HepG2 (cell line): ENCODE measurements at regions not wholly inside any gene's neighbourhood (a gene's known extent, or its start where the extent isn't known, plus 50 kb on each side); places are given as distances from the start of the nearest gene placed in this dataset.

ENCODE experiments used
- ATAC-seq: fragments of 200-7000 bp; cut with Tn5 transposase; 3 replicates; pipeline ENCODE4 v1.9.1; 2020; ENCODE audit warnings: mild to moderate bottlenecking, moderate library complexity
- BruUV-seq: library from RNA; stranded (reverse); fragments of 400-500 nt; replicated peaks from 2 replicates; lab custom pipeline; 2021; lab: Mats Ljungman, UMichigan
- CTCF ChIA-PET: fragments of 300-600 bp; formaldehyde crosslinking; extraction: SDS; loops from one replicate; lab custom pipeline; 2021; ENCODE audit warnings: low total read pairs, inconsistent platforms, low intra/inter-chr PET ratio; lab: Yijun Ruan, JAX
- POLR2A ChIA-PET: fragments of 350-600 bp; sonication (Branson Sonifier 250); formaldehyde crosslinking; loops from one replicate; lab custom pipeline; 2020; ENCODE audit warnings: antibody characterized with exemption, inconsistent platforms; lab: Yijun Ruan, JAX
- DNase-seq: peaks from one replicate; pipeline ENCODE4 v3.0.0-alpha.2; 2015; ENCODE audit warnings: low spot score
- FAIRE-seq: peaks from 3 replicates; lab custom pipeline; 2011; peaks lifted over from hg19 to GRCh38; lab: Jason Lieb, UNC
- H2AFZ ChIP-seq: one replicate; pipeline ENCODE4 v1.6.1; 2011; ENCODE audit warnings: low read length, inconsistent platforms
- H3K27ac ChIP-seq: fragments of 300-600 bp; 3 replicates; pipeline ENCODE4 v1.8.0; 2011; ENCODE audit warnings: mixed run types, mild to moderate bottlenecking, mixed read lengths, low read length, inconsistent platforms; ENCODE audit not compliant: insufficient read depth; ENCODE audit errors: extremely low read length
- H3K27me3 ChIP-seq, 2 experiments: fragments of 200-600 bp in 1 of 2; 2 replicates in 1 of 2; 3 replicates in 1 of 2; pipeline versions ENCODE4 v1.6.0 to v1.8.0; 2011; ENCODE audit warnings: low read length in 2 of 2, mild to moderate bottlenecking in 2 of 2, moderate library complexity in 2 of 2, inconsistent platforms in 1 of 2; ENCODE audit not compliant: insufficient read depth in 2 of 2, control insufficient read depth in 1 of 2
- H3K36me3 ChIP-seq, 2 experiments: fragments of 200-600 bp in 1 of 2; replicated peaks in 1 of 2; 2 replicates in 1 of 2; 3 replicates in 1 of 2; pipeline versions ENCODE4 v1.5.1 to v1.8.0; 2011; ENCODE audit warnings: low read length in 2 of 2, inconsistent platforms in 1 of 2; ENCODE audit not compliant: insufficient read depth in 2 of 2, control insufficient read depth in 1 of 2
- H3K4me1 ChIP-seq: 2 replicates; pipeline ENCODE4 v1.5.1; 2012; ENCODE audit warnings: low read length, inconsistent platforms; ENCODE audit not compliant: insufficient read depth
- H3K4me2 ChIP-seq: 2 replicates; pipeline ENCODE4 v1.6.0; 2011; ENCODE audit warnings: low read depth, low read length, inconsistent platforms
- H3K4me3 ChIP-seq, 3 experiments: fragments of 200-600 bp in 1 of 3; sonication (generic), shearing (Covaris generic) in 1 of 3; replicated peaks in 1 of 3; 2 replicates each; pipeline ENCODE4 v1.5.1; 2011 to 2016; ENCODE audit warnings: low read length in 3 of 3, inconsistent platforms in 2 of 3, low read depth in 2 of 3, mild to moderate bottlenecking in 2 of 3, control low read depth in 1 of 3, mixed read lengths in 1 of 3; ENCODE audit not compliant: insufficient read depth in 1 of 3
- H3K79me2 ChIP-seq: one replicate; pipeline ENCODE4 v1.6.1; 2011; ENCODE audit warnings: low read length, inconsistent platforms; ENCODE audit not compliant: insufficient read depth
- H3K9ac ChIP-seq: 2 replicates; pipeline ENCODE4 v1.6.0; 2011; ENCODE audit warnings: mild to moderate bottlenecking, low read depth, low read length, inconsistent platforms; ENCODE audit not compliant: insufficient read depth
- H3K9me3 ChIP-seq: 2 replicates; pipeline ENCODE4 v1.5.1; 2012; ENCODE audit warnings: mild to moderate bottlenecking, low read length
- H4K20me1 ChIP-seq: 2 replicates; pipeline ENCODE4 v1.6.0; 2011; ENCODE audit warnings: inconsistent platforms, mild to moderate bottlenecking, low read length, moderate library complexity; ENCODE audit not compliant: insufficient read depth
- BCLAF1 ChIP-seq: fragments of 450-650 bp; IDR thresholded peaks from 2 replicates; pipeline ENCODE4 v1.6.1; 2017; ENCODE audit warnings: mild to moderate bottlenecking
- GABPA ChIP-seq, 2 experiments: IDR thresholded peaks; 2 replicates each; pipeline ENCODE4 v1.6.1; 2011 to 2016; ENCODE audit warnings: low read depth in 2 of 2, low read length in 1 of 2, missing biosample characterization in 1 of 2, missing genetic modification characterization in 1 of 2
- JDP2 ChIP-seq: sonication (generic); formaldehyde crosslinking; IDR thresholded peaks from 2 replicates; pipeline ENCODE4 v1.8.1; 2022; ENCODE audit warnings: missing genetic modification reagents, borderline replicate concordance
- MAFG ChIP-seq: sonication (generic); formaldehyde crosslinking; IDR thresholded peaks from 2 replicates; pipeline ENCODE4 v1.5.1; 2020; ENCODE audit warnings: mild to moderate bottlenecking, missing genetic modification reagents
- NFE2 ChIP-seq: sonication (generic); formaldehyde crosslinking; IDR thresholded peaks from 2 replicates; pipeline ENCODE4 v1.4.0; 2020; ENCODE audit warnings: missing genetic modification reagents
- PAX8 ChIP-seq: sonication (generic); formaldehyde crosslinking; IDR thresholded peaks from 2 replicates; pipeline ENCODE4 v1.8.0; 2022; ENCODE audit warnings: mild to moderate bottlenecking, missing genetic modification reagents, borderline replicate concordance
- PRDM4 ChIP-seq: sonication (generic); formaldehyde crosslinking; IDR thresholded peaks from 2 replicates; pipeline ENCODE4 v1.9.0; 2021; ENCODE audit warnings: missing genetic modification reagents, borderline replicate concordance
- REST ChIP-seq, 2 experiments: IDR thresholded peaks; 2 replicates each; pipeline ENCODE4 v1.6.1; 2011 to 2012; ENCODE audit warnings: low read length in 2 of 2, borderline replicate concordance in 1 of 2, low read depth in 1 of 2, mild to moderate bottlenecking in 1 of 2, moderate library complexity in 1 of 2
- SP4 ChIP-seq: sonication (generic); formaldehyde crosslinking; IDR thresholded peaks from 2 replicates; pipeline ENCODE4 v1.8.1; 2023; ENCODE audit warnings: mild to moderate bottlenecking, missing genetic modification reagents
- TBL1XR1 ChIP-seq: fragments of 150-350 bp; IDR thresholded peaks from 2 replicates; pipeline ENCODE4 v1.6.1; 2014; ENCODE audit warnings: borderline replicate concordance, low read length; ENCODE audit not compliant: partially characterized antibody
- TEF ChIP-seq: sonication (generic); formaldehyde crosslinking; IDR thresholded peaks from 2 replicates; pipeline ENCODE4 v1.5.0; 2020; ENCODE audit warnings: missing genetic modification reagents
- ZFP41 ChIP-seq: sonication (generic); formaldehyde crosslinking; IDR thresholded peaks from 2 replicates; pipeline ENCODE4 v1.4.0; 2020; ENCODE audit warnings: mild to moderate bottlenecking, missing genetic modification reagents, borderline replicate concordance
- ZNF33B ChIP-seq: sonication (generic); formaldehyde crosslinking; IDR thresholded peaks from 2 replicates; pipeline ENCODE4 v1.5.1; 2020; ENCODE audit warnings: mild to moderate bottlenecking, missing genetic modification reagents
- WGBS: methylation state at CpG from one replicate; pipeline ENCODE4 v1.1.6; 2017; ENCODE audit warnings: low lambda C conversion rate; 5-methylcytosine and 5-hydroxymethylcytosine counted together
- in situ Hi-C: cut with HindIII; loops from 2 replicates; pipeline ENCODE4 v1.10.0; 2017; ENCODE audit warnings: low pct_unique_long_range_greater_than_20kb; ENCODE audit not compliant: extremely low pct_ligation_motif_present
- intact Hi-C: fragments of 100-400 bp; cut with micrococcal nuclease; formaldehyde crosslinking; loops from one replicate; pipeline ENCODE4 v1.10.0; 2022; ENCODE audit not compliant: unreplicated experiment

GRCh38 chr17:55931446-55931845, 180.6 kb downstream of the PCTP start (continued):
- TF ChIP-seq PRDM4 (CRISPR knock-in tag) (no peak), ZFP41 (no peak), BCLAF1 (no peak), JDP2 (CRISPR knock-in tag) (no peak), PAX8 (CRISPR knock-in tag) (no peak)

- POLR2A ChIA-PET = no interaction called here
- intact Hi-C loops = no loop called here
- Histone ChIP-seq H3K9me3 (no peaks in the 10 kb centered on the region), H3K36me3 (no peaks in the 10 kb centered on the region), H2AFZ (no peak overlapping the region), H3K4me3 (no peak overlapping the region), H3K27ac (no peak overlapping the region), H4K20me1 (no peaks in the 10 kb centered on the region), H3K9ac (no peak overlapping the region), H3K79me2 (no peaks in the 10 kb centered on the region), H3K27me3 (0 out of 5 replicates have a peak, but pooled peaks cover 0 to 3% of the 10 kb centered on the region in 2 experiments), H3K4me1 (no peaks in the 10 kb centered on the region), H3K4me2 (no peak overlapping the region)
- CTCF ChIA-PET = no interaction called here
- ATAC-seq = no peak
- DNase-seq = no peak
- in situ Hi-C loops = no loop called here
- no TSS peak for BruUV-seq
- 23% methylated on average over 2 of the region's 2 CpGs for WGBS
- FAIRE-seq = no peak
- TF ChIP-seq TEF (no peak), REST (IDR thresholded peaks at IDR 0.05; ENCODE audit: borderline replicate concordance in 1 of 2, low read depth in 1 of 2, low read length in 2 of 2) (no peak), SP4 (CRISPR knock-in tag) (no peak), MAFG (no peak), TBL1XR1 (no peak), ZNF33B (no peak), GABPA (IDR thresholded peaks at IDR 0.05; ENCODE audit: low read depth, low read length) (no peak), GABPA (CRISPR knock-in tag; IDR thresholded peaks at IDR 0.05; ENCODE audit: low read depth) (no peak), NFE2 (no peak)
Measured at GRCh38 chr17:55932973-55933372, 182.1 kb downstream of the PCTP start.
